B cell (primary cell): ENCODE measurements at regions not wholly inside any gene's neighbourhood (a gene's known extent, or its start where the extent isn't known, plus 50 kb on each side); places are given as distances from the start of the nearest gene placed in this dataset.

ENCODE experiments used
- ATAC-seq: fragments of 200-7000 bp; cut with Tn5 transposase; one replicate; pipeline ENCODE4 v1.10.0; 2021; ENCODE audit warnings: low read depth, mild to moderate bottlenecking, moderate number of reproducible peaks, moderate library complexity
- CTCF ChIA-PET: fragments of 350-600 bp; sonication (Branson Sonifier 250); formaldehyde crosslinking; loops from one replicate; lab custom pipeline; 2021; ENCODE audit warnings: antibody characterized with exemption, inconsistent platforms; lab: Charles Lee
- POLR2A ChIA-PET: fragments of 350-600 bp; sonication (Branson Sonifier 250); formaldehyde crosslinking; loops from one replicate; lab custom pipeline; 2021; ENCODE audit warnings: antibody characterized with exemption; lab: Charles Lee
- DNase-seq: peaks from one replicate; pipeline ENCODE4 v3.0.0; 2013
- H2AFZ ChIP-seq: 2 replicates; pipeline ENCODE4 v1.6.1; 2012; ENCODE audit warnings: mild to moderate bottlenecking, low read depth, low read length; ENCODE audit not compliant: insufficient read depth, poor library complexity, severe bottlenecking
- H3K27ac ChIP-seq, 2 donors: 1 replicate in 1 of 2; 2 replicates in 1 of 2; pipeline ENCODE4 v1.5.1; 2012 to 2013; ENCODE audit warnings: low read length in 2 of 2, mild to moderate bottlenecking in 2 of 2, moderate library complexity in 1 of 2
- H3K27me3 ChIP-seq, 4 experiments: fragments of 200-600 bp in 1 of 4; sonication (generic) in 1 of 4; replicated peaks in 1 of 4; 1 replicate in 2 of 4; 2 replicates in 2 of 4; pipeline versions ENCODE4 v1.6.1 to v1.7.0; 2013 to 2016; ENCODE audit warnings: low read length in 3 of 4, mild to moderate bottlenecking in 2 of 4, mixed read lengths in 1 of 4, moderate library complexity in 1 of 4; ENCODE audit not compliant: insufficient read depth in 4 of 4, control insufficient read depth in 3 of 4; ENCODE audit errors: control extremely low read depth in 1 of 4
- H3K36me3 ChIP-seq, 2 experiments: replicated peaks in 1 of 2; 1 replicate in 1 of 2; 2 replicates in 1 of 2; pipeline versions ENCODE4 v1.6.1 to v1.7.1; 2013; ENCODE audit warnings: low read length in 1 of 2; ENCODE audit not compliant: insufficient read depth in 2 of 2, control insufficient read depth in 1 of 2; ENCODE audit errors: control extremely low read depth in 1 of 2, extremely low read depth in 1 of 2
- H3K4me1 ChIP-seq, 2 donors: fragments of 200-600 bp in 1 of 2; sonication (generic) in 1 of 2; 1 replicate in 1 of 2; 2 replicates in 1 of 2; pipeline versions ENCODE4 v1.5.1 to v1.6.1; 2013 to 2017; ENCODE audit warnings: low read length in 2 of 2; ENCODE audit not compliant: control insufficient read depth in 2 of 2, insufficient read depth in 2 of 2
- H3K4me2 ChIP-seq: replicated peaks from 2 replicates; pipeline ENCODE3; 2012; ENCODE audit warnings: mild to moderate bottlenecking, low read depth, low read length; ENCODE audit not compliant: poor library complexity, severe bottlenecking
- H3K4me3 ChIP-seq, 5 experiments: fragments of 200-600 bp in 1 of 5; sonication (generic) in 1 of 5; 1 replicate in 3 of 5; 2 replicates in 2 of 5; pipeline versions ENCODE4 v1.5.1 to v1.7.0; 2011 to 2016; ENCODE audit warnings: low read length in 4 of 5, mild to moderate bottlenecking in 4 of 5, low read depth in 2 of 5, control low read depth in 1 of 5, moderate library complexity in 1 of 5; ENCODE audit not compliant: insufficient read depth in 1 of 5; ENCODE audit errors: control extremely low read depth in 1 of 5, extremely low read depth in 1 of 5
- H3K79me2 ChIP-seq: fragments of 200-600 bp; sonication (generic); one replicate; pipeline ENCODE4 v1.6.0; 2016; ENCODE audit warnings: low read length; ENCODE audit not compliant: control insufficient read depth, insufficient read depth
- H3K9ac ChIP-seq: fragments of 200-600 bp; sonication (generic); 2 replicates; pipeline ENCODE4 v1.6.1; 2017; ENCODE audit warnings: mild to moderate bottlenecking, low read length, moderate library complexity
- H3K9me3 ChIP-seq, 3 donors: one replicate each; pipeline versions ENCODE4 v1.6.1 to v1.7.1; 2013; ENCODE audit warnings: low read length in 2 of 3; ENCODE audit not compliant: control insufficient read depth in 2 of 3, insufficient read depth in 1 of 3; ENCODE audit errors: control extremely low read depth in 1 of 3
- H4K20me1 ChIP-seq: 2 replicates; pipeline ENCODE4 v1.6.0; 2012; ENCODE audit warnings: mild to moderate bottlenecking, low read length; ENCODE audit not compliant: insufficient read depth, control insufficient read depth, poor library complexity, severe bottlenecking
- H3K27ac Mint-ChIP-seq: one replicate; pipeline ENCODE4 v1.8.0; 2021; ENCODE audit warnings: mixed read lengths
- H3K27me3 Mint-ChIP-seq: one replicate; pipeline ENCODE4 v1.8.0; 2021; ENCODE audit warnings: mixed read lengths
- H3K4me1 Mint-ChIP-seq: one replicate; pipeline ENCODE4 v1.8.0; 2021; ENCODE audit warnings: mixed read lengths
- H3K4me3 Mint-ChIP-seq: one replicate; pipeline ENCODE4 v1.8.0; 2021; ENCODE audit warnings: mixed read lengths
- H3K9me3 Mint-ChIP-seq: one replicate; pipeline ENCODE4 v1.8.0; 2022; ENCODE audit warnings: mixed read lengths; ENCODE audit not compliant: insufficient read depth
- EZH2 ChIP-seq: IDR thresholded peaks from 2 replicates; pipeline ENCODE4 v1.6.1; 2012; ENCODE audit warnings: borderline replicate concordance, low read depth, mild to moderate bottlenecking, moderate library complexity, low read length; ENCODE audit not compliant: insufficient read depth, poor library complexity, severe bottlenecking
- WGBS: methylation state at CpG from one replicate; pipeline ENCODE4 v1.1.5; 2013; ENCODE audit warnings: missing lambda C conversion rate; ENCODE audit not compliant: insufficient coverage; 5-methylcytosine and 5-hydroxymethylcytosine counted together
- intact Hi-C: fragments of 100-400 bp; cut with micrococcal nuclease; formaldehyde crosslinking; loops from one replicate; pipeline ENCODE4 v1.10.0; 2022
- TF ChIP-seq, protein P1 (sequence below): fragments of 200-600 bp; IDR thresholded peaks from one replicate; pipeline ENCODE4 v1.8.0; 2022; ENCODE audit warnings: antibody characterized with exemption, mild to moderate bottlenecking

DNA sequence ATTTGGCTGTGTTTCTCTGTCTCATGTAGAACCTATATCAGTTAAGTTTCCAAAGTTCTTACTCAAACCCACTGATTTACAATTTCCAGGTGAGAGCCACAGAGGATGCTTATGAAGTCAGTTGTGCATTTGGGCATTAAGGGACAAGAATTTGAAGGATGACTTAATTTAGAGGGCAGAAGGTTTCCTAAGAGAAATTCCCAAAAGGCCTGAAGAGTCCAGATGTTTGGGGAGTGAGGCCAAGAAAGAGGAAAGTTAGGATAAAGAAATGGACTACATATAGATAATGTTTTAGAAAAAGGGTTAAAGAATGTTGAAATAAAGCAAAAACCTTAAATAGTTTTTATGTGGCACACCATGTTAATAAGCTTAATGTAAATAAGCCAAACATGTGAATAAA lies 338.7 kb upstream of the GRM7 start:
- Mint-ChIP-seq H3K27ac (no peak overlapping the region), H3K27me3 (no peaks in the 10 kb centered on the region), H3K9me3 (no peaks in the 10 kb centered on the region), H3K4me1 (no peaks in the 10 kb centered on the region), H3K4me3 (no peak overlapping the region)
- POLR2A ChIA-PET, result no interaction called here
- no peaks in the 10 kb centered on the region for H4K20me1 ChIP-seq
- no peak overlapping the region for H3K4me2 ChIP-seq
- no peaks in the 10 kb centered on the region for H3K27me3 ChIP-seq
- ATAC-seq (no peak), DNase-seq (no peak)
- TF ChIP-seq EZH2, result no peak
- TF ChIP-seq, protein P1, sequence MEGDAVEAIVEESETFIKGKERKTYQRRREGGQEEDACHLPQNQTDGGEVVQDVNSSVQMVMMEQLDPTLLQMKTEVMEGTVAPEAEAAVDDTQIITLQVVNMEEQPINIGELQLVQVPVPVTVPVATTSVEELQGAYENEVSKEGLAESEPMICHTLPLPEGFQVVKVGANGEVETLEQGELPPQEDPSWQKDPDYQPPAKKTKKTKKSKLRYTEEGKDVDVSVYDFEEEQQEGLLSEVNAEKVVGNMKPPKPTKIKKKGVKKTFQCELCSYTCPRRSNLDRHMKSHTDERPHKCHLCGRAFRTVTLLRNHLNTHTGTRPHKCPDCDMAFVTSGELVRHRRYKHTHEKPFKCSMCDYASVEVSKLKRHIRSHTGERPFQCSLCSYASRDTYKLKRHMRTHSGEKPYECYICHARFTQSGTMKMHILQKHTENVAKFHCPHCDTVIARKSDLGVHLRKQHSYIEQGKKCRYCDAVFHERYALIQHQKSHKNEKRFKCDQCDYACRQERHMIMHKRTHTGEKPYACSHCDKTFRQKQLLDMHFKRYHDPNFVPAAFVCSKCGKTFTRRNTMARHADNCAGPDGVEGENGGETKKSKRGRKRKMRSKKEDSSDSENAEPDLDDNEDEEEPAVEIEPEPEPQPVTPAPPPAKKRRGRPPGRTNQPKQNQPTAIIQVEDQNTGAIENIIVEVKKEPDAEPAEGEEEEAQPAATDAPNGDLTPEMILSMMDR, result no peak
- H3K79me2 ChIP-seq, result no peaks in the 10 kb centered on the region
- no peak overlapping the region for H3K27ac ChIP-seq
- intact Hi-C loops, result no loop called here
- no peak overlapping the region for H3K9ac ChIP-seq
- CTCF ChIA-PET, result interaction anchor here (1.3 kb wide), 1 partner anchor 10 kb away, joined by 5 read pairs; no protein-coding TSS in a partner anchor
- no peaks in the 10 kb centered on the region for H3K4me1 ChIP-seq
- no peak overlapping the region for H3K4me3 ChIP-seq
- H2AFZ ChIP-seq, result no peak overlapping the region
- H3K9me3 ChIP-seq, result peaks cover 0 to 3% (median 0%) of the 10 kb centered on the region in 3 donors
- H3K36me3 ChIP-seq, result no peaks in the 10 kb centered on the region

DNA sequence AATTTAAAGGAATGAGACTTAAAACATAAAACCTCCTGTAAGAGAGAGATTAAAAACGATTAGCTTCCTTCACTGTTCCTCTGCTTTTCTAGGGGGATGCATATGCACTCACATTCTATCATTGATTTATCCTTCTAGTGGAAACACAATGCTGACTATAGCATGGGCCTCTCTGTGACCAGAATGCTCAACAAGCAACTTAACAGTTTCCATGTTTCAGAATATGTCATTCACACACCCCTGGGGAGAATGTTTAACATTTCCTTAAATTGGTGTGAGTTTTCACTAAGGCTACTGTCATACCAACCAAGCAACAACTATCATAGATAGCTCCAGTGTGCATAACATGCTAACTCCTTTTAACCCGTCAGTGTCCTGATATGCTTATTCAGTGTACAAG lies 337.9 kb upstream of the GRM7 start:
- no peaks in the 10 kb centered on the region for H3K4me1 ChIP-seq
- TF ChIP-seq, protein P1, result no peak
- no peak for TF ChIP-seq EZH2
- H3K4me3 Mint-ChIP-seq, result no peak overlapping the region
- H3K9ac ChIP-seq, result no peak overlapping the region
- ATAC-seq, result no peak
- no peaks in the 10 kb centered on the region for H3K36me3 ChIP-seq
- ChIA-PET CTCF (interaction anchor here (1.3 kb wide), 1 partner anchor 11 kb away, joined by 5 read pairs; no protein-coding TSS in a partner anchor), POLR2A (no interaction called here)
- no peaks in the 10 kb centered on the region for H3K9me3 Mint-ChIP-seq
- WGBS, result no CpG with 5 or more reads among the region's 2 CpGs
- H3K27me3 Mint-ChIP-seq, result no peaks in the 10 kb centered on the region
- no peaks in the 10 kb centered on the region for H3K4me1 Mint-ChIP-seq
- H3K4me2 ChIP-seq, result no peak overlapping the region
- intact Hi-C loops, result no loop called here
- no peaks in the 10 kb centered on the region for H3K79me2 ChIP-seq
- no peaks in the 10 kb centered on the region for H4K20me1 ChIP-seq
- H3K27me3 ChIP-seq, result no peaks in the 10 kb centered on the region
- H3K4me3 ChIP-seq, result no peak overlapping the region
- H3K27ac Mint-ChIP-seq, result no peak overlapping the region
- H3K27ac ChIP-seq, result no peak overlapping the region
- H3K9me3 ChIP-seq, result peaks cover 0 to 3% (median 0%) of the 10 kb centered on the region in 3 donors
- H2AFZ ChIP-seq, result no peak overlapping the region
- DNase-seq, result no peak
